H1 (cell line): ENCODE measurements at regions not wholly inside any gene's neighbourhood (a gene's known extent, or its start where the extent isn't known, plus 50 kb on each side); places are given as distances from the start of the nearest gene placed in this dataset.

Source experiments
- CEBPB ChIP-seq: IDR thresholded peaks from 2 replicates; pipeline ENCODE4 v1.6.1; 2012; ENCODE audit warnings: low read depth, low read length
- EZH2 ChIP-seq: fragments of 200-600 bp; sonication (generic); IDR thresholded peaks from 2 replicates; pipeline ENCODE4 v1.7.1; 2012; ENCODE audit warnings: low read depth, mild to moderate bottlenecking, moderate library complexity, low read length, inconsistent platforms; ENCODE audit not compliant: severe bottlenecking
- TF ChIP-seq, protein P1 (sequence below), 3 experiments: IDR thresholded peaks; 1 replicate in 2 of 3; 2 replicates in 1 of 3; pipeline versions ENCODE4 v1.5.1 to v1.6.1; 2011; ENCODE audit warnings: low read length in 3 of 3, mild to moderate bottlenecking in 3 of 3, inconsistent platforms in 2 of 3, low read depth in 1 of 3, moderate library complexity in 1 of 3; ENCODE audit not compliant: insufficient read depth in 1 of 3; ENCODE audit errors: control extremely low read depth in 1 of 3

- TF ChIP-seq, protein P1, sequence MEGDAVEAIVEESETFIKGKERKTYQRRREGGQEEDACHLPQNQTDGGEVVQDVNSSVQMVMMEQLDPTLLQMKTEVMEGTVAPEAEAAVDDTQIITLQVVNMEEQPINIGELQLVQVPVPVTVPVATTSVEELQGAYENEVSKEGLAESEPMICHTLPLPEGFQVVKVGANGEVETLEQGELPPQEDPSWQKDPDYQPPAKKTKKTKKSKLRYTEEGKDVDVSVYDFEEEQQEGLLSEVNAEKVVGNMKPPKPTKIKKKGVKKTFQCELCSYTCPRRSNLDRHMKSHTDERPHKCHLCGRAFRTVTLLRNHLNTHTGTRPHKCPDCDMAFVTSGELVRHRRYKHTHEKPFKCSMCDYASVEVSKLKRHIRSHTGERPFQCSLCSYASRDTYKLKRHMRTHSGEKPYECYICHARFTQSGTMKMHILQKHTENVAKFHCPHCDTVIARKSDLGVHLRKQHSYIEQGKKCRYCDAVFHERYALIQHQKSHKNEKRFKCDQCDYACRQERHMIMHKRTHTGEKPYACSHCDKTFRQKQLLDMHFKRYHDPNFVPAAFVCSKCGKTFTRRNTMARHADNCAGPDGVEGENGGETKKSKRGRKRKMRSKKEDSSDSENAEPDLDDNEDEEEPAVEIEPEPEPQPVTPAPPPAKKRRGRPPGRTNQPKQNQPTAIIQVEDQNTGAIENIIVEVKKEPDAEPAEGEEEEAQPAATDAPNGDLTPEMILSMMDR (IDR thresholded peaks at IDR 0.05; ENCODE audit: control extremely low read depth in 1 of 3, insufficient read depth in 1 of 3, low read depth in 1 of 3, low read length in 3 of 3): no peak
- TF ChIP-seq EZH2 (no peak), CEBPB (no peak)
Observed at GRCh38 chr21:27406300-27407009, 439.6 kb upstream of the ADAMTS5 start.
